ENCODE measurements at regions not wholly inside any gene's neighbourhood (a gene's known extent, or its start where the extent isn't known, plus 50 kb on each side); places are given as distances from the start of the nearest gene placed in this dataset.

DNA sequence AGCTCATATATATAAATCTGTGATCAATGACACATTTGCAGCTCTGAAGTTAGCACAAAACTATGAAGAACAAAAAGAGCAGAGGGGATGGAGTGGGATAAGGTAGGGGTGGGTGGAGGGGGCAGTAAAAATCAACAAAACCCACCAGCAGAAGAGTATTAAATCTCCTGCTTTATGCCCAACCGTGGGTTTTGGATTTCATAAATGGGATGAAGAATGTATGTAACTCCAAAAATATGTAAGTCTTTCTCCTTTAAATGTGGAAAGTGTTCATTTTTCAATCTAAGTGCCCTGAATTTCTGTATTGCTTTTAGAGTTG lies 480.3 kb upstream of the MARCKS start:
- Mint-ChIP-seq H3K27ac (ENCODE audit: low read depth) (no peak overlapping the region), H3K27me3 (no peaks in the 10 kb centered on the region), H3K36me3 (ENCODE audit: insufficient read depth) (no peaks in the 10 kb centered on the region), H3K4me3 (no peak overlapping the region), H3K9me3 (peaks cover 6% of the 10 kb centered on the region), H3K4me1 (no peaks in the 10 kb centered on the region)
- DNase-seq (ENCODE audit: low spot score in 2 of 2) (no peak), ATAC-seq (replicated peaks; ENCODE audit: extremely low read depth, poor library complexity, severe bottlenecking) (no peak)

DNA sequence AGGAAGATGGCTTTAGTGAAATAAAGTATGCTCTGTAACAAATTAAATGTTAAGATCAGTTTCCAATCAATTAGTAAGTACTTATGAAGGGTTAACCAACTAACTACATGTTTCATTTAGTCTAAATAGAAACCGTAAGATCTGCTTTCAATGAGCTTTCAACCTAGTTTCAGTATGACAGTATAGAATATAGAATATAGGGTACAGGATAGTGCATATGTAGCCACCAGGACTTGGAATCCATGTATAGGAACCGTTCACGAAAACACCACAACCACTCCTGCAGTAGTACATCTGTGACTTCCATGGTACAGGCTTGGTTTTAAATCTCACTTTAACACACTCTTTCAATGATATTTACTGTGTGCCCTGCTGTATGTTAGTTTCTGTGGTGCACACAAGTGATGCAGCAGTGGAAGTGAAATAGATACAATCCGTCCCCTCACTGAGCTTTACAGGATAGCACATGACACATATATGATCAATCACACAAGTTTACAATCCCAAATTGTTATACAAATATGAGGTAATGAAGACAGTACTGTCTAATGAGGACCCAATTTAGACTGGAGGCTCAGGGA lies 479.7 kb upstream of the MARCKS start:
- Mint-ChIP-seq H3K4me3 (no peak overlapping the region), H3K9me3 (peaks cover 6% of the 10 kb centered on the region), H3K4me1 (no peaks in the 10 kb centered on the region), H3K36me3 (ENCODE audit: insufficient read depth) (no peaks in the 10 kb centered on the region), H3K27ac (ENCODE audit: low read depth) (no peak overlapping the region), H3K27me3 (no peaks in the 10 kb centered on the region)
- DNase-seq (ENCODE audit: low spot score in 2 of 2): no peak
- no peak for ATAC-seq (replicated peaks; ENCODE audit: extremely low read depth, poor library complexity, severe bottlenecking)

DNA sequence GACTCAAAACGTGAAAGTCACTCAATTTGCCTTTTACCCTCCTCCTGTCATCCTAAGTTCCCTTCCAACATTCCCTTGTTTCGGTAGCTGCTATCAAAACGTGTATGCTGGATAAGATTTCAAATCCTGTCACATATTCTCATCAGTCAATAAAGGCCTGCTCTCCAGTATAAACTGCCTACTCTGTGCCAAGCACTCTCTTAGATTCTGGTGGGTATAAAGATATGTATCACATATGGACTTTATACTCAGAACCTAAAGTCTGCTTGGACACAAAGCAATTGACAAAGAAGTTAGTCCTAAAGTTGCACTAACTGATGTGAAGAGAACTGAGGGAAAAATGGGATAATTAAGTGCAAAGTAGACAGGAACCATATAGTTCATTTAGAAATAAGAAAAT lies 476.6 kb upstream of the MARCKS start:
- no peak for DNase-seq (ENCODE audit: low spot score in 2 of 2)
- H3K36me3 Mint-ChIP-seq (ENCODE audit: insufficient read depth): no peaks in the 10 kb centered on the region
- H3K4me3 Mint-ChIP-seq: no peak overlapping the region
- no peak for ATAC-seq (replicated peaks; ENCODE audit: extremely low read depth, poor library complexity, severe bottlenecking)
- no peaks in the 10 kb centered on the region for H3K4me1 Mint-ChIP-seq
- no peak overlapping the region for H3K27ac Mint-ChIP-seq (ENCODE audit: low read depth)
- no peaks in the 10 kb centered on the region for H3K27me3 Mint-ChIP-seq
- H3K9me3 Mint-ChIP-seq: no peaks in the 10 kb centered on the region

DNA sequence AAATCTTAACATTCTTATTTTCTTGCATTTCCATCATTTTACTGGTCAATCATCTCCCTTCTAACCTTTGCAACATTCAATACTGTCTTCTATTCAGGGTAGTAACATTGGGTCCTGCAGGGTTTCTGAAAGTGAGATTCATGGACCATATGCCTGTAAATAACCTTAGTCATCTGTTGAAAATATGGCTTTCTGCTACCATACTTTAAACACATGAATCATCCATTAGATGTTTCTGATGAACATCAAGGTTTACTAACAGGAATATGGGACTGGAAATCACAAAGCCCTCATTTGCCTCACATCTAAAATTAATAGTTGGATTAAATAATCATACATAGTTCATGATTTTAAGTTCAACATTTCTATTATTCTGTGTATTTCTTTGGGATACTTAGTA lies 475.9 kb upstream of the MARCKS start:
- H3K4me1 Mint-ChIP-seq: no peaks in the 10 kb centered on the region
- no peak for DNase-seq (ENCODE audit: low spot score in 2 of 2)

DNA sequence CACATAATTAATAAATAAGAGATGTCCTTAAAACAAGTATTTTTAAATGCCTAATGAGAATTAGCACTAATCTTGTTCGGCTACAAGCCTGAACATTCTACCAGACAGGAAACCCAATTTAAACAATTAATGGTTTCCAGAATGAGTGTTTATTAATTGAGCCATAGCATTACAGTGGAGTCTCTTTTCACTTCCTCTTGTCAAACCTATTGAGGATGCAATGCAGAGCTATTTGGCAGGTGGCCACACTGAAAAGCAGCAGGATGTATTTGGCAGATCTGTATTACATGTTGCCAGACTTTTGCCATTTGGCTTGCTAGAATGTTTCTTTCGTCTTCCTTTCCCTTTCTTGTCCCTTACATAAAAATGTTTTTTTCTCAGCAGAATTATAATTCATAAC lies 475.2 kb upstream of the MARCKS start:
- H3K36me3 Mint-ChIP-seq (ENCODE audit: insufficient read depth): no peaks in the 10 kb centered on the region
- DNase-seq (ENCODE audit: low spot score in 2 of 2) (no peak), ATAC-seq (replicated peaks; ENCODE audit: extremely low read depth, poor library complexity, severe bottlenecking) (no peak)
- no peak overlapping the region for H3K27ac Mint-ChIP-seq (ENCODE audit: low read depth)
- no peak overlapping the region for H3K4me3 Mint-ChIP-seq
- no peaks in the 10 kb centered on the region for H3K4me1 Mint-ChIP-seq
- H3K9me3 Mint-ChIP-seq: no peaks in the 10 kb centered on the region
- H3K27me3 Mint-ChIP-seq: no peaks in the 10 kb centered on the region

More for the DNA sequence above, 475.9 kb upstream of the MARCKS start:
- Mint-ChIP-seq H3K9me3 (no peaks in the 10 kb centered on the region), H3K27ac (ENCODE audit: low read depth) (no peak overlapping the region), H3K36me3 (ENCODE audit: insufficient read depth) (no peaks in the 10 kb centered on the region), H3K27me3 (no peaks in the 10 kb centered on the region), H3K4me3 (no peak overlapping the region)
- ATAC-seq (replicated peaks; ENCODE audit: extremely low read depth, poor library complexity, severe bottlenecking): no peak

DNA sequence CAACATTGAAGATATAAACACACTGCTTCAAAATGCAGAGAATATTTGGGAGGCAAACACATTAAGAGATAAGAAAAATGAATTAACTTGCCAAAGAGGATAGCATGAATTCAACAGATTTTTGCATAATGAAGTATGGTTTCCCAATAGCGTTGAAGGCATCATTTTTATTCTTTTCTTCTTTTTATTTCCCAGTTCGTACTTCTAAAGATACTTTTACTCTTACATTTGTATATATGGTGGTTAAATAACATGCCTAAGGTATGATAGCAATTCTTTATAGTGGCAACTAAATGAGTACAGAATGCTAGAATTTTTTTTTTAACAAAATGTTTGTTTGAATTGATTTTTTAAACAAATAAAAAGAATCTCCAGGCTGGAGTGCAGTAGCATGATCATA lies 473.4 kb upstream of the MARCKS start:
- Mint-ChIP-seq H3K36me3 (ENCODE audit: insufficient read depth) (no peaks in the 10 kb centered on the region), H3K27me3 (no peaks in the 10 kb centered on the region), H3K9me3 (no peaks in the 10 kb centered on the region), H3K27ac (ENCODE audit: low read depth) (no peak overlapping the region), H3K4me1 (no peaks in the 10 kb centered on the region), H3K4me3 (no peak overlapping the region)
- DNase-seq (ENCODE audit: low spot score in 2 of 2) (no peak), ATAC-seq (replicated peaks; ENCODE audit: extremely low read depth, poor library complexity, severe bottlenecking) (no peak)

DNA sequence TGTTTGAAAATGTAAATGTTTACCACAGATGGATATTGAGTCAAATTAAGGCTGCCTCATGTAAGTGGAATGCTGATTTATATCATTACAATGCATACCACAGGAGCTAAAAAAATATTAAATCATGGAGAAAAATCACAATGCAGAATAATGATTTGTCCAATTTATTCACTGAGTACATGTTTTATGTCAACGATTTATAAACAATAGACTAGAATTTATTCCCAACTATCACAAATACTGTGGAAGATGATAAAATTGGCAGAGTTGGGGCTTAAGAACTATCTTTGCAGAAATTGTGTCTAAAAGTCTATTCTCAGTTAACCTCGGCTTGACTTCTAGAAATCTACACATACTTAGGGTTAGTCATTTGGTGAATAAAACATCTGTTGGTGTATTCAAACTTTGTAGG lies 472.1 kb upstream of the MARCKS start:
- H3K27me3 Mint-ChIP-seq: no peaks in the 10 kb centered on the region
- no peaks in the 10 kb centered on the region for H3K4me1 Mint-ChIP-seq
- no peaks in the 10 kb centered on the region for H3K36me3 Mint-ChIP-seq (ENCODE audit: insufficient read depth)
- no peak overlapping the region for H3K27ac Mint-ChIP-seq (ENCODE audit: low read depth)
- DNase-seq (ENCODE audit: low spot score in 2 of 2) (no peak), ATAC-seq (replicated peaks; ENCODE audit: extremely low read depth, poor library complexity, severe bottlenecking) (no peak)
- no peak overlapping the region for H3K4me3 Mint-ChIP-seq
- H3K9me3 Mint-ChIP-seq: no peaks in the 10 kb centered on the region

DNA sequence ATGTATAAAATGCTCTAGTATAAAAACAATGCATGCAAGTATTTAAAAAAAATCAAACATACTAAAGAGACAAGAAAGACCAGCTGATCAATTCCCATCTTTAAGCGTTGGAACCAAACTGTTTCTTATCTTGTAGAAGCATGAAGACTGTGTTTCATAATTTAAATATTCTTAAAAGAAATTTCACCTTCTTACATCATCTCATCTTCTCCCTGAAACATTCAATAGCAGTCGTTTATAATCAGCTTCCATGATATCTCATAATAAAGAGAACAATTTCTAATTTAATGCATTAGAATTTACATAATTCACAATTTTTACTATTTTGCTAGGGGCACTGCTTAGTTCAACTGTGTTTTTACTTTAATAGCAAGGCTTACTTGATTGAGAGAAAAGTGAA lies 468.1 kb upstream of the MARCKS start:
- no peaks in the 10 kb centered on the region for H3K27me3 Mint-ChIP-seq
- no peak overlapping the region for H3K4me3 Mint-ChIP-seq
- H3K4me1 Mint-ChIP-seq: no peaks in the 10 kb centered on the region
- DNase-seq (ENCODE audit: low spot score in 2 of 2): no peak
- no peak overlapping the region for H3K27ac Mint-ChIP-seq (ENCODE audit: low read depth)
- no peak for ATAC-seq (replicated peaks; ENCODE audit: extremely low read depth, poor library complexity, severe bottlenecking)
- no peaks in the 10 kb centered on the region for H3K36me3 Mint-ChIP-seq (ENCODE audit: insufficient read depth)
- H3K9me3 Mint-ChIP-seq: no peaks in the 10 kb centered on the region

DNA sequence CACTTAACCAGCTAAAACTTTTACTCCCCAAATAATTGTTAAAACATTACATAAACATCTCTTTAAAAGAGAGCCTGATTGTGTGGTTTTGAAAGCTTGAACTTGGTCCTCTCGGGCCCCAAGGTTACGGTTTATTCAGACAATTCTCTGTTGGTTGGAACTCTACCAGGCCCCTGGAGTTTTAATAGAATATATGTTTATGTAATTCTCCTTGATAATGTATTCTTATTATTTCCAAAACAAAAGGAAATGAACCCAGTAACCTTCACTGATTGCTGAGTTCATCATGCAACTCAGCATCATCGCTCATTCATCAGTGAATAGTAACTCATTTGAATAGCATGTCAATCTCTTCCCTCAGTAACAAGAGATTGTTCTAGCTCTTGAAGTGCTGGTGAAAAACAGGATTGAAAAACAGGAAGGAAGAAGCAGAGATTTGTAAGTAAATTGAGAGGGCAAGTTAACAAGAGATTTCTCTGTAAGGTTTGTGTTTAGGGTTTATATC lies 464.5 kb upstream of the MARCKS start:
- Mint-ChIP-seq H3K9me3 (no peaks in the 10 kb centered on the region), H3K27ac (ENCODE audit: low read depth) (no peak overlapping the region), H3K36me3 (ENCODE audit: insufficient read depth) (no peaks in the 10 kb centered on the region), H3K27me3 (no peaks in the 10 kb centered on the region), H3K4me3 (no peak overlapping the region), H3K4me1 (no peaks in the 10 kb centered on the region)
- ATAC-seq (replicated peaks; ENCODE audit: extremely low read depth, poor library complexity, severe bottlenecking) (no peak), DNase-seq (ENCODE audit: low spot score in 2 of 2) (no peak)

DNA sequence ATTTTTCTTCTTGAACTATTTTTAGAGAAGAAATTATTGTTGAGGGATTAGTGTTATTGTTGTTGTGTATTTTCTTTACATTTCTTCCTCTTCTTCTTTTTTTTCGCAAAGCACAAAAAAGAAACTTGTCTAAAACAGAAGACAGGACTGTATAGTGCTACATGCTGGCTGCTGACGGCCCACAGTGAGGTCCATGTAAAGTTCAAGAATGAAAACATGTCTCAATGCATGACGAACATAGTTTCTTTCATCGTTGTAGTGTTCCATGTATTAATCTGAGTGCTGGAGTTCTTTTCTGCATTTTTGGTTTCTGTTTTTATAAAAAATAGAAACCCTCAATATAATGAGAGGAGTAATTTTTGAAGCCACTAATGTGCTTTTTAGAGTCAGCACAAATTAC lies 462.9 kb upstream of the MARCKS start:
- Mint-ChIP-seq H3K4me3 (no peak overlapping the region), H3K9me3 (no peaks in the 10 kb centered on the region), H3K27ac (ENCODE audit: low read depth) (no peak overlapping the region), H3K4me1 (no peaks in the 10 kb centered on the region), H3K36me3 (ENCODE audit: insufficient read depth) (no peaks in the 10 kb centered on the region), H3K27me3 (no peaks in the 10 kb centered on the region)
- DNase-seq (ENCODE audit: low spot score in 2 of 2): no peak
- no peak for ATAC-seq (replicated peaks; ENCODE audit: extremely low read depth, poor library complexity, severe bottlenecking)

DNA sequence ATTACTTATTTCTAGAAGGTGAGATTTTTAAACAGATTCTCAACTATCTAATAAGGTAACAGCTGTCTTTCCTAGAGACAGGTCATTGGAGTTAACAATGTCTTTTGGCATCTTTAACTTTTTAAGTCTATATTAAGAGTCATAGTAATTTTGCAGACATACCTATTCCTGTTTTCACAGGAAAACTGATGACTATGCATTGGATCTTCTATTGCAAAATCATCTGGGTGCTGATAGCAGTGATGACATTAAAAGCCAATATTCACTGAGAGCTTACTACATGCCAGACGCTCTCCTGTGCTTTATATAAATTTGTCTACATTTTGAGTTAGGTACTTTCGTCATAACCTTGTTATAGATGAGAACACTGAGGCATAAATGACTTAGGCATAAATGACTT lies 462.4 kb upstream of the MARCKS start:
- Mint-ChIP-seq H3K4me1 (no peaks in the 10 kb centered on the region), H3K4me3 (no peak overlapping the region), H3K9me3 (no peaks in the 10 kb centered on the region)

DNA sequence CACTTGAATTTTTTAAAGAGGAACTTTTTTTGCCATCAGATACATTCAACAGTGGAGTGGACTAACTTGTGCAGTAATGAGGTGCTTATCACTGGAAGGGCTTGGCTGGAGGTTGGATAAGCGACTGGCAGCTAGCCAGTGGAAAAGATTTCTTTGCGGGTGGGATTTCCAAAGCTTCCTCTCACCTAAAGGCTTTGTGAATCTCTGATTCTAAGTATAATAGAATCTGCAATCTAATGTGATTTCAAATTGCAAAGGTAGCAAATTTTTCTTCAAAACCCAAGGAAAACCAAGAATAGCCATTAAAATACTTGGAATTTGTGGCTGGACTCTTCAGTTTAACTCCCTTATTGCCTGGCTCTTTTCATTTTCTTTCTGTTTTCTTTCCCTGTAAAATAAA lies 460.4 kb upstream of the MARCKS start:
- H3K27me3 Mint-ChIP-seq: no peaks in the 10 kb centered on the region
- H3K36me3 Mint-ChIP-seq (ENCODE audit: insufficient read depth): no peaks in the 10 kb centered on the region
- no peaks in the 10 kb centered on the region for H3K9me3 Mint-ChIP-seq
- no peak for ATAC-seq (replicated peaks; ENCODE audit: extremely low read depth, poor library complexity, severe bottlenecking)
- no peak for DNase-seq (ENCODE audit: low spot score in 2 of 2)
- no peak overlapping the region for H3K27ac Mint-ChIP-seq (ENCODE audit: low read depth)
- no peak overlapping the region for H3K4me3 Mint-ChIP-seq
- H3K4me1 Mint-ChIP-seq: no peaks in the 10 kb centered on the region

More for the DNA sequence above, 462.4 kb upstream of the MARCKS start:
- H3K27ac Mint-ChIP-seq (ENCODE audit: low read depth): no peak overlapping the region
- ATAC-seq (replicated peaks; ENCODE audit: extremely low read depth, poor library complexity, severe bottlenecking): no peak
- no peaks in the 10 kb centered on the region for H3K27me3 Mint-ChIP-seq
- no peaks in the 10 kb centered on the region for H3K36me3 Mint-ChIP-seq (ENCODE audit: insufficient read depth)
- no peak for DNase-seq (ENCODE audit: low spot score in 2 of 2)

DNA sequence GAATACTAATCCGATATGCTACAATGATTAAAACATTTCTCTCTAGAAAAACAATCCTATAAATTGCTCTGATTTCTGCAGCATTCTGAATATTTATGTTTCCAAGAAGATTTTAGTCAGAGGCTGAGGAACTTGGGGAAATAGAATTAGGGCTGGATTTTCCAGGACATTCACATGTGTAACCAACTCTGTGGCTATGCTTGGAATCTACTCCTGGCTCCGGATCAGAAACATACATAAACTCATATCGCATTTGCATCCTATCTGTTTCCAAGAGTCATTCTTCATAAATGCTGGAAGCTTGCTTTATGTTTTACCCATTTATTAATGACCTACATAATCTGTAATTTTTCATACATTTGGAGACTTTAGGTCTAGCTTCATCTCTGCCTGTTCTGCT lies 459.9 kb upstream of the MARCKS start:
- Mint-ChIP-seq H3K4me1 (no peaks in the 10 kb centered on the region), H3K4me3 (no peak overlapping the region), H3K9me3 (no peaks in the 10 kb centered on the region), H3K27me3 (no peaks in the 10 kb centered on the region), H3K36me3 (ENCODE audit: insufficient read depth) (no peaks in the 10 kb centered on the region), H3K27ac (ENCODE audit: low read depth) (no peak overlapping the region)
- no peak for DNase-seq (ENCODE audit: low spot score in 2 of 2)
- no peak for ATAC-seq (replicated peaks; ENCODE audit: extremely low read depth, poor library complexity, severe bottlenecking)

DNA sequence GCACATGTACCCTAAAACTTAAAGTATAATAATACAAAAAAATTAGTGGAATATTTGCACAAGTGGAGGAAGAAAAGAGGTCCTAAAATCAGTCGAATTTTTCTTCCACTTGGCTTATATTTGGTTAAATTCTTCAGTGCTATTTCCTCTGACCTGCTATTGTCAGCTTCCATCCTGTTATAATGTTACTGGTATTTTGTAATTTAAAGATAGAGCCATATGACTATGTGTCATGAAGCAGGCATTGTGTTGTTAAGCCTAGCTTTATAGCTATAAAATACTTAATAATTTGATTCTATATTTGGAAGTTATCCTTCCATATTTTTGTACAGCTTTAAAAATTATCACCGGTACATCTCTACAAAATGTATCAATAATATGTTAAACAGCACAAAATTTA lies 455.9 kb upstream of the MARCKS start:
- Mint-ChIP-seq H3K9me3 (peaks cover 8% of the 10 kb centered on the region), H3K27ac (ENCODE audit: low read depth) (no peak overlapping the region), H3K27me3 (no peaks in the 10 kb centered on the region), H3K4me3 (no peak overlapping the region), H3K4me1 (no peaks in the 10 kb centered on the region), H3K36me3 (ENCODE audit: insufficient read depth) (no peaks in the 10 kb centered on the region)
- ATAC-seq (replicated peaks; ENCODE audit: extremely low read depth, poor library complexity, severe bottlenecking) (no peak), DNase-seq (ENCODE audit: low spot score in 2 of 2) (no peak)

All from central memory CD8-positive, alpha-beta T cell (primary cell).